Amniotic epithelial cell (primary cell): ENCODE measurements at regions not wholly inside any gene's neighbourhood (a gene's known extent, or its start where the extent isn't known, plus 50 kb on each side); places are given as distances from the start of the nearest gene placed in this dataset.
A peak's percentile ranks its signal among the peaks of the same experiment; 100 is the strongest.
"Not testable (repeated sequence)": the region's sequence is repeated elsewhere in the genome, so short reads cannot be mapped to it uniquely, and the experiment has no call there.

Experiments used
- DNase-seq: peaks from one replicate; pipeline ENCODE4 v3.0.0-alpha.2; 2010; ENCODE audit warnings: low read depth

DNA sequence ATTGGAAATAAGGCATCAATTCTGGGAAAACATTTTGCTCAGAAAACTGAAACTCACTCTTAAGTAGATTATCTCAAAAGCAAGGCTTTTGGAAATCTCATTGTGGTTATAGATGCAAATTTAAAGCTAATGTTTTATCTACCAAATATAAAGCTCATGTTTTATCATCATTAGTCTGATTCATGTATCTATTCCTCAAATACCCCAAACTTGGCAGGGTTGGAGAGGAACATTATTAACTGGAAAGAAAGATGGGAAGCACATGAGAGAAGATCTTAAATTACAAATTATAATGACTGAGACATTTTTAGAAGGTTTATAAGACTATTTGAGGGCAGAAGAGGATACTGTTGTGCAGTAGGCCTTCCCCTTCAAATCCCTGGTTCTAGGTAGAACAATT is 137.3 kb upstream of the TGFBR2 start:
- peak; percentile 19 for DNase-seq

DNA sequence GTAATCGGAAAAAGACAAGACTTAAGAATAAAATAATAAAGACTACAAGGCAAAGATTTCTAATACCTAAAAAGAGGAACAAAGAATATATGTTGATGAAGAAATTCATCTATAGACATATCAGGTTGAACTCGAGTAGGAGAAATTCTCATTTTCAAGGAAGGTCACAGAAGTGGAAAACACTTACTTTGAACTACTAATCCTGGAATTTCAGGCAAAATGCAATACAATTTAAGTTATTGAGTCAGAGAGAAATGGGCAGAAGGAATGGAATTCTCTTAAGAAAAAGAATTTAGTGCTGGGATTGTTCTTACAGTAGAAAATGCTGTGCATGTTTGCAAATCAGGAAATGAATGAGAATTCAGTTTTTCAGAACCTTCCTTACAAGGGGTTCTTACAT is 135.9 kb upstream of the TGFBR2 start:
- peak; percentile 38 for DNase-seq

DNA sequence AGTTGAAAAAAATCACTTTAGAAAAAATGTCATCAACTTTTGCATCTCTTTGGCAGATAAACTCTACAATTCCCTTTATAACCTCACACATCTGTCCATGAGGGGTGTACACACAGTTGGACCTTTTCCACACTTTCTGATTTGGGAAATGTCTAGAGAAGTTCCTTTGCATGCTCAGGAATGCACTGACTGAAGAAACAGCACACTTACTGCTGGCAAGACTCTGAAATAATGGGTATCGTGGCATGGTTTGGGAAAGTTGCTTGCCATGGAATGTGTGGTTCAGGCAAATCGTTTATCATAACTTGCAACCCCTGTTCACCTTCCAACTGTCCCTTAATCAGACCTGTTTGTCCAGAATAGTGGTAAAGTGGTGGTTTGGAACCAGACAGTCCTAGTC is 135.3 kb upstream of the TGFBR2 start:
- peak; percentile 62 for DNase-seq

DNA sequence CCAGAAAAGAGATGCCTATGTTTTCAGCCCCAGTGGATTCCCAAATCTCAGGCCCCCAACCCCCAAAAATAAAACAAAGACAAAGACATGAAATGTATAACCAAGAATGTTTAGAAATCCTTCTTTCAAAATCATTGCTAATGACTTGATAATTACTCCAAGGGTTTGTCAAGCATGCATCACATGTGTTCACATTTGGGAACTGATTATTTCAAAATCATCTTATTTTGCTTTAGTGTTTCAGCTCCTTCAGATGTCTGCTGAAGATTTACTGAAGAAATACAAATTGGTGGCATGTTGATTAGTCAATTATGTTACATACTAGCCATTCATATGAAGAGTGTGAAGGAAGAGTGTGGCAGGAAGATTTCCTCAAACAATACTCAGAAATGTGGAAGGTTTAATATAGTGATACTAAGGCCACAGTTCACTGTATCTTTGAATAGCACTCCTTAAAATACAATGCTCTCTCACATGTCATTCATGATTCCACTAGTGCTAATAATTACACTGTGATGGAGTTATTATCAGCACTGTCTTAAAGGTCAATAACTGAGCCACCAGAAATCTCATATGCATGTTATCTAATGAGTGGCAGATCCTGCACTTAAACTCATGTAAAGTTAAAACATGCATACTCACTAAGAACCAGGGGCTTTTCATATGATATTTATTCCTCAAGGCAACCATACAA is 134.5 kb upstream of the TGFBR2 start:
- DNase-seq = no peak

DNA sequence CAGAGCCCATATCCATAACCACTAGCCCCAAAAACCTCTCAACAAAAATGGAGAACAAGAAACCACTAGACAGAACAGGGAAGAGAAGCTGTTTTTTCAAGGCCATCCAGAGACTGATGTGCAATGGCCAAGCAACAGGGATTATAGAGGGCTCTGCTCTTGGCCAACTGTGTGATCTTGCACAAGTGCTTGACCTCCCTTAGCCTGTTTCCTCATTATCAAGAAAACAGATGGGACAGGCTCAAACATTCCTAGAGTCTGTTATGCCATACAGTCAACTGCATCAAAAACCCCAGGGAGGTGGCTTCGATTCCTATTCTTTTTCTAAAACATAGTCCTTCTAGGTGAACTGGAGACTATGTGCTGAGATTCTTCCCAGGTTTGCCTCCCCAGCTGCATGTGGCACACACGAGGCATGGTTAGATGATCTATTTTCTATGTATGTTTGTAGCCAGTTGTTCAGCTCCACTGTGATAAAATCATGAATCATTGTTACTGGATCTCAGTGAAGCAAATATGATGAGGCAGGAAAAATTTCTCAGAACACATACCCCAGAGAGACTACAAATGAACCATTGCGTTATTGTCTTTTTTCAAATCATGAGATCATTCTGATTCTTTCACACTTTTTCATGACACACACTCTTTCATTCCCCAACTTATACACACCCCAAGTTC is 132.9 kb upstream of the TGFBR2 start:
- DNase-seq = peak; percentile 98

DNA sequence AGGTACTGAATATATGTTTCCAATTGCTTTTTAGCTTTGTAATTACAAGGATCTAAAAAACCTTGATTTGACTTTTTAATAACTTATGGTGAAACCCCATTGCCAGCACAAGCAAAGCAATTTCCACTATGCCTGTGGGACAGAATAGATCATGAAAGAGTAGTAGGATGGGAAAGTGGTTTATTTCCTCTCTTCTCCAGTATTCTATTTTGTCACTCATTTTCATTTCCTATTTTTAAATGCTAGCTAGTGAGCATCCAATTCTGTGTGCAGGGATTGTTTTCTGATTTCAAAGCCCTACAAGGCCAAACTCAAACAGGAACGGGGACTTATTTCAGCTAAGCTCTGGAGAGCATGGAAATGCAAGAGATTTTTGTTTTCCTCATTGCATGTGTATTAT is 132.0 kb upstream of the TGFBR2 start:
- no peak for DNase-seq

DNA sequence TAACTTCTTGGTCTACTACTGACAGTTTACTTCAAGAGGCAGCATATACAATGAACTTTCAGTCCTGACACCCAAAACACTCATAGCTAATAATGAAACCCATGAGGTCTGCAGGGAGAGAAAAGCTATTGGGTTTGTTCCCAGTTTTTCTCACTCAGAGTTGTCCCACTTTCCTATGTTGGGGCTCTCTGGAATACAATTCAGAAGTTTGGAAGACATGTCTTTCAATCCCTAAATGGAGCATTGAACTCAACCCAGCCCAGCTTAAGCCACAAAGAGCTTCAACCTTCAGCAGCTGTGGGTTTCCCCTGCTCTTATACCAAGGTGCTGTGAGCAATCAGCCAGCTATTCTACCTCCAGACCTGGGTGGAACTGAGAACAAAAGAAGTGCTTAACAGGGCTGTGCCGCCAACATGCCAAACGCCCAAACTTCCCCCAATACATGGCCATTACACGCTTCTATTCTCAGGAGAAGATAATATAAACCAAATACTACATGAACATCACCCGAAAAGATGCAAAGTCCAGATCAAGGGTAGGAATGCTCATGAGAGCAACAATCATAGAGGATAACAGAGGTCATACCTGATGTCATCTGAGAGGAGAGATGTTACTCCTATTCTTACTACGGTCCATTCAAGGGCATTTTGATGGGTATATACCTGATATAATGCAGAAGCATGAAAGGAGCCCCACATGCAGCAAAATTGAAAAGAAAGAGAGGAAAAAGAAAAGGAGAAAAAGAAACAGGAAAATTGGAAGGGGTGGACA is 131.2 kb upstream of the TGFBR2 start:
- no peak for DNase-seq

DNA sequence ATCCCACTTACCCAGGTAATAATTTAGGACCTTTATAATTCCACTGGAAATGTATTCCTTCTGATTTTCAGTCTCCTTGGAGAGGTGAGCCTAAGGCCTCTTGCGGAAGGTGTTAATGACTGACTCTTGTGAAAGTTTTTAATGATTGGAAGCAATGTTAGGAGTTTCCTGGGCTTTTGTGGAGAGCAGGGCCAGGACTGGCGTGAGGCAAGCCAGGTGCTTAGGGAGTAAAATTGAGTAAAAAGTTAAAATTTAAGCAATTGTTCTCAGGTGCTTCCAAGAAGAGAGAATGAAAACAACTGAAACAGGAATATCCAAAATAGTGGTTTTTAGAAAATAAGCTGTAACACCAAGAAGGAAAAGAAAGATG is 130.6 kb upstream of the TGFBR2 start:
- DNase-seq = no peak

DNA sequence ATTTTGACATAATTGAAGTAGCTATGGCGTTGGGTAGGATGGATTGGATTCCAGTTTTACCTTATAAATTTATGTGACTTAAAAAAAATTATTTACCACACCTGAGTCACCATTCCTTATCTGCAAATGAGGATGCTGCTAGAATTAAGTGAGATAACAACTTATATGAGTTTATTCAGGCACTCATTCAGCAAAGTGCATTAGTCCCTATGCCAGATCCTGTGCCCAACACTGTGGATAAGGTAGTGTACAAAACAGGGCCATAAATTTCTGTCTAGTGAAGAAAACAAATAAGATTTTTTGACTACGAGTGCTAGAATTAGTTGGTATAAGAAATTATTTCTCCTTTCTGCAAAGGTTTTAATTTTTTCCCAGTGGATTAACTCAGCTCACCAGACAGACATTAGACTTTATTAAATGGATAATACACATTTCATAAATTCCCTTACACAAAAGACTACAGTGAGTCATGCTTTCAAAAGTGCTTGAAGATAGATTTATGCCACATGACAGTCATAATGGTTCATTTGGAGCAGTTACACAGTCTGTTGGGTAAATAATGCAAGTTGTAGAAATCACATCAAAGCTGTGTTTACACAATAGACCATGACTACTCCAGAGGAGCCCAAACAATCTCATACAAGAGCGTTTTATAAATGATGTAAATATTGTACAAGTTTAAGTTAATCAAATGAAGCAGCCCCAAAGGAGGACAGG is 129.9 kb upstream of the TGFBR2 start:
- DNase-seq = peak; percentile 95

DNA sequence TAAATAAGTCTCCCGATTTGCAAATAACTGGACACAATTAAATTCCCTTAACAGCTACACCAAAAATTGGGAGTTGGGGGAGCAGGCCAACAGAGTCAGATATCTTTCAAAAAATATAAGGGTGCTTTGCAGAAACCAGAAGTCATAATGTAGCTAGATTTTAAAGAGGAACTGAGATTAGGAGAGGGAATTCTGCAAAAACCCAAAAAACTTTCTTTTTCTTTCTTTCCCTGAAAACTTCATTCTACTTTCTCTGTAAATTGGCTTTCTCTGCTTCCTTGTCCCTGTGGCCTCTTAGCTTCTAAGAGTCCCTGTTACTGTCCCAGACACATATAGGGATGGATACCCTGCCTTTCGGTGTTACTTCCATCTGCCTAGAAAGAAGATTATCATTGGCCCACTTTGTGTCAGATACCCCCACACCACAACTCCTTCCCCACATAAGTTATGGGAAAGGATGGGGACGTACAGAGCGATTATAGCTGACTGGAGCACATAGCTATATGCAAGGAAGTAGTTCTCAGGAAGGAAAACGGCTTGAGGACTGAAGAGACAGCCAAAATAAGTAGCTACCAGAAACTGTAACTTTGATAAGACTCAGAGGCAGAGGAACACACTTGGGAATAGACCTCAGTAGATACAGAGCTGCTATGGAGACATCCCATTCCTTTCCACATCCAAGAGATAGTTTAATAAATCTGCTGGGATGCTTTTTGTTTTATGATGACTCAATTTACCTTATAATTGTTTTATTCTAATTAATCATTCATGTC is 129.1 kb upstream of the TGFBR2 start:
- DNase-seq = no peak

DNA sequence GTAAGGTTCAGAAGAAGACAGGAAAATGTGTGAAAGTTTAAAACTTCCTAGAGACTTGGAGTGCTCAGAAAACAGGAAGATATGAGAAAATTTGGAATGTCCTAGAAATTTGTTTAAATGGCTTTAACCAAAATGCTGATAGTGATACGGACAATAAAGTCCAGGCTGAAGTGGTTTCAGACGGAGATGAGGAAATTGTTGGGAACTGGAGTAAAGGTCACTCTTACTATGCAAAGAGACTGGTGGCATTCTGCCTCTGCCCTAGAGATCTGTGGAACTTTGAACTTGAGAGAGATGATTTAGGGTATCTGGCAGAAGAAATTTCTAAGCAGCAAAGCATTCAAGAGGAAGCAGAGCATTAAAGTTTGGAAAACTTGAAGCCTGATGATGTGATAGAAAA is 126.7 kb upstream of the TGFBR2 start:
- not testable (repeated sequence) for DNase-seq

DNA sequence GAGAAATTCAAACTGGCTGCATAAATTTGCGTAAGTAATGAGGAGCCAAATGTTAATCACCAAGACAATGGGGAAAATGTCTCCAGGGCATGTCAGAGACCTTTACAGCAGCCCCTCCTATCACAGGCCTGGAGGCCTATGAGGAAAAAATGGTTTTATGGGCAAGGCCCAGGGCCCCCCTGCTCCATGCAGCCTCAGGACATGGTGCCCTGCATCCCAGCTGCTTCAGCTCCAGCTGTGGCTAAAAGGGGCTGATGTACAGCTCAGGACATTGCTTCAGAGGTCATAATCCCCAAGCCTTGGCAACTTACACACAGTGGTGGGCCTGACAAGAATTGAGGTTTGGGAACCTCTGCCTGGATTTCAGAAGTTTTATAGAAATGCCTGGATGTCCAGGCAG is 126.2 kb upstream of the TGFBR2 start:
- not testable (repeated sequence) for DNase-seq

DNA sequence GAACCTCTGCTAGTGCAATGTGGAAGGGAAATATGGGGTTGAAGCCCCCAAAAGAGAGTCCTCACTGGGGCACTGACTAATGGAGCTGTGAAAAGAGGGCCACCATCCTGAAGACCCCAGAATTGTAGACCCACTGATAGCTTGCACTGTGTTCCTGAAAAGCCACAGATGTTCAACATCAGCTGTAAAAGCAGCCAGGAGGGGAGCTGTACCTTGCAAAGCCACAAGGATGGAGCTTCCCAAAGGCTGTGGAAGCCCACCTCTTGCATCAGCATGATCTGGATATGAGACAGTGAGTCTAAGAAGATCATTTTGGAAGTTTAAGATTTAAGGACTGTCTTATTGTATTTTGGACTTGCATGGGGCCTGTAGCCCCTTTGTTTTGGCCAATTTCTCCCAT is 125.8 kb upstream of the TGFBR2 start:
- no peak for DNase-seq

DNA sequence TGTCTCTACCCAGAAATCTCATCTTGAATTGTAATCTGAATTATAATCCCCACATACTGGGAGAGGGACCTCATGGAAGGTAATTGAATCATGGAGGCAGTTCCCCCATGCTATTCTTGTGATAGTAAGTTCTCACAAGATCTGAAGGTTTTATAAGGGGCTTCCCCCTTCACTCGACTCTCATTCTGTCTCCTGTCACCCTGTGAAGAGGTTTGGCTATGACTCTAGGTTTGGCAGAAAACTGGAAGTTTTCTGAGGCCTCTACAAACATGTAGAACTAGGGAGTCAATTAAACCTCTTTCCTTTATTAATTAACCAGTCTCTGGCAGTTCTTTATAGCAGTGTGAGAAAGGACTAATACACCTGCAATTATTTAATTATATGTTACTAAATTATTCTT is 125.2 kb upstream of the TGFBR2 start:
- no peak for DNase-seq

DNA sequence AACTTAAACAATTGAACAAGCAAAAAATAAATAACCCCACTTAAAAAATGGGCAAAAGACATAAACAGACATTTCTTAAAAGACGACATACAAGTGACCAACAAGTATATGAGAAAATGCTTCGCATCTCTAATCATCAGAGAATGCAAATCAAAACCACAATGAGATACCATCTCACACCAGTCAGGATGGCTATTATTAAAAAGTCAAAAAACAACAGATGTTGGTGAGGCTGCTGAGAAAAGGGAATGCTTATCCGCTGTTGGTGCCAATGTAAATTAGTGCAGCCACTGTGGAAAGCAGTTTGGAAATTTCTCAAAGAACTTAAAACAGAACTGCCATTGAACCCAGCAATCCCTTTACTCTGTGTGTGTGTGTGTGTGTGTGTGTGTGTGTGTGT is 122.2 kb upstream of the TGFBR2 start:
- DNase-seq = not testable (repeated sequence)

DNA sequence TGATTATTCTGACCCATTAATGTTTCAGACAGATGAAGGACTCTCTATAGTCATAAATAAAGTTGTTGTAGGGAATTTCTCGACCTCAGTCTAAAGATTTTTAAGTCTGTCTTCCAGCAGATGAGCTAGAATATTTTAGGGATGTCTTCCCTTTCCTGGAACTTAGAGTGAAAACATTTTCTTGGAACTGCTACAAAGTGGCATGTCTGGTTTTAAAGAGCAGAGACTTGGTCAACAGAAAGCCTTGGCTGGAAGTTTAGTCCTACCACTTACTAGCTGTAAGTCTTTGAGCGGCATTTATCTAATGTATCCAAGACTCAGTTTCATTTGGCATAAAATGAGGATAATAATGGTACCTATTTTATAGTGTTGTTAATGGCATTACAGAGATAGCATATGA is 120.0 kb upstream of the TGFBR2 start:
- no peak for DNase-seq

DNA sequence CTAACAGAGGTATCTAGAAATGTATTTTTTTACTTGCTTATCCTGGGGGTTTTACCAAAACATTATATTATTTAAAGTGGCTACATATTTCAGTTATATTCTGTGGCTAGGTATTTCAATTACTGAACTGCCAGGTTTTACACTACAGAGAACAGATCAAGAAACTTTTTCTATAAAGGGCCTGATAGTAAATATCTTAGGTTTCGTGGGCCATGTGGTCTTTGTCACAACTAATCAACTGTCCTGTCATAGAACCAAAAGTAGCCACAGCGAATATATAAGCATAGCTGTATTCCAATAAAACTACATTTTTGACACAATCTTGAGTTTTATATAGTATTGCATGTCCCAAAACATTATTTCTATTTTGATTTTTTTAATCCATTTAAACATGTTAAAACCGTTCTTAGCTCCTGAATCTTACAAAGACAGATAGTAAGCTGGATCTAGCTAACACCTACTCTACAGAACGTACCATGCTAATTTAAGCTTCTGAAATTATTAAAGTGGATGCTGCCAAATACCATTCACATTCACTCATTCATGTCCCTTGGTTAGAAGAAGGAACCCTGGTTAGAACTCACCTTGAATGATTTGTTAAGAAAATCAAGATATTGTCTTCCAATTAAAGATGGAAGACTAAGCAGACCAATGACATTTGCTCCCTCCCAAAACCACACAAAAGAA is 118.2 kb upstream of the TGFBR2 start:
- DNase-seq = no peak

DNA sequence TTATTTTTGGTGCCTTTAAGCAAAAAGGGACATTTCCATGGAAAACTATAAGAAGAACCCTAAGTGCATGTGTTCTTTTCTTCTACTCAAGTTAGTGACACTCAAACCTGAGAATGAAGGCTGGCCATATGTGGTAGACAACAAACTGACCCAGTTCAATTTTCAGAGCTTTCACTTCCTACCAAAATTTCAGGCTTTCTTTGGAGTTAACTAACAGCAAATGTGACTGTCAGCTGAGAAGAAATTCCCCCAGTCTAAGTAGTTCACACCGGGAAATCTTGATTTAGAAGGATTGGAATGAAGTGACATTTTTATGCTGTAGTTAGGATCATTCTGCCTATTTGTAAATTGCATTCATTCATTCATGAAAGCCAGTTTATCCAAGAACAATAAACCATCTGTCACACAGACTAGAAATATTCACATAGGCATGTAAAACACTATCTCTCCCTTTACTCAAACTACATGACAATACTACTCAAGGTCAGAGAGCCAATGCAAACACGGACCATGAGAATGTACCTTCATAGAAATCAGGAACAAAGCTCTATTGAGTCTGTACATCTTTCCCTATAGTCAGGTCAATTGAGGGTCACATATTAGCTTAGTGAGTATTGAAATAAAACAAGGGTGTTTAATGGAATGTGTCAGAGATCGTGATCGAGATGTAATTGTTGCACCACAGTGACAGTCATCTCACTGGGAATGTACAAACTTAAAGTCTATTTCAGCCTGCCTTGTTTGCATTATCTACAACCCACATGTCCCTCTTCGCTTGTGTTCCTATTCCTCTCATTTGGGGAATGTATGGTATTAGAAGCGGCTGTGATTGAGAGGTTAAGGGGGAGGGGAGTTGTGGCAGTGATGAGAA is 113.8 kb upstream of the TGFBR2 start:
- peak; percentile 72 for DNase-seq

DNA sequence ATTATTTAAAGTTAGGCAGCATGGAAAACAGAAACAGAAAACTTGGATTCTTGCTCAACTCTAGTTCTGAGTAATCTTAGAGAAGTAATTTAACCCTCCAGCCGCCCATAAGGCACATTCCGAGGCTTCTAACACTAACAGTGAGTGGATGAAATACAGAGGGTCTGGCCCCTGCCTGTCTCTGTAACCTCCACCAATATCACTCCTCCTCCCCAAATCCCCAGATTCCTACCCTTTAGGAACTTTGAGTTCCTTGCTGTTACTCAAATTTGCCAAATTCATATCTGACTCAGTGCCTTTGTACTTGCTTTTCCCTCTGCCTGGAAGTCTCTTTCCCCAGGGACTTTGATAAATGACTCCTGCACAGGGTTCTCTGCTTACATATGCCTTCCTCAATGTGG is 112.5 kb upstream of the TGFBR2 start:
- DNase-seq = peak; percentile 93
